ENCODE measurements at regions not wholly inside any gene's neighbourhood (a gene's known extent, or its start where the extent isn't known, plus 50 kb on each side); places are given as distances from the start of the nearest gene placed in this dataset.

- H3K36me3 ChIP-seq (ENCODE audit: insufficient read depth, low read length), result no peaks in the 10 kb centered on the region
- no peaks in the 10 kb centered on the region for H3K4me1 ChIP-seq (ENCODE audit: control insufficient read depth, insufficient read depth, low read length, unreplicated experiment)
- H2AFZ ChIP-seq (ENCODE audit: low read length, unreplicated experiment), result no peak overlapping the region
- no peaks in the 10 kb centered on the region for H3K79me2 ChIP-seq (ENCODE audit: control insufficient read depth, insufficient read depth, low read length, unreplicated experiment)
- H3K4me3 ChIP-seq (ENCODE audit: low read depth, low read length), result no peak overlapping the region
- peaks cover 35% of the 10 kb centered on the region for H3K27me3 ChIP-seq (ENCODE audit: insufficient read depth, low read length)
- no peak overlapping the region for H3K27ac ChIP-seq (ENCODE audit: low read depth, low read length)
Observed at GRCh38 chr16:65793781-65794180, 572.7 kb upstream of the CDH5 start.

GRCh38 chr16:65790768-65791167 lies 575.7 kb upstream of the CDH5 start:
- Histone ChIP-seq H3K4me3 (ENCODE audit: low read depth, low read length) (no peak overlapping the region), H3K79me2 (ENCODE audit: control insufficient read depth, insufficient read depth, low read length, unreplicated experiment) (no peaks in the 10 kb centered on the region), H3K27me3 (ENCODE audit: insufficient read depth, low read length) (peaks cover 9% of the 10 kb centered on the region; the same call in 1 of the 2 replicates), H3K4me1 (ENCODE audit: control insufficient read depth, insufficient read depth, low read length, unreplicated experiment) (no peaks in the 10 kb centered on the region), H3K27ac (ENCODE audit: low read depth, low read length) (no peak overlapping the region), H2AFZ (ENCODE audit: low read length, unreplicated experiment) (no peak overlapping the region), H3K36me3 (ENCODE audit: insufficient read depth, low read length) (no peaks in the 10 kb centered on the region)

- H3K27ac ChIP-seq (ENCODE audit: low read depth, low read length), result no peak overlapping the region
- H3K79me2 ChIP-seq (ENCODE audit: control insufficient read depth, insufficient read depth, low read length, unreplicated experiment), result no peaks in the 10 kb centered on the region
- H3K27me3 ChIP-seq (ENCODE audit: insufficient read depth, low read length), result peaks cover 3% of the 10 kb centered on the region; the same call in 1 of the 2 replicates
Observed at GRCh38 chr16:65789161-65789945, 577.1 kb upstream of the CDH5 start.

GRCh38 chr16:65788434-65789140 lies 577.9 kb upstream of the CDH5 start:
- H3K79me2 ChIP-seq (ENCODE audit: control insufficient read depth, insufficient read depth, low read length, unreplicated experiment), result no peaks in the 10 kb centered on the region
- no peak overlapping the region for H2AFZ ChIP-seq (ENCODE audit: low read length, unreplicated experiment)
- H3K4me3 ChIP-seq (ENCODE audit: low read depth, low read length), result no peak overlapping the region
- H3K36me3 ChIP-seq (ENCODE audit: insufficient read depth, low read length), result no peaks in the 10 kb centered on the region
- peaks cover 4% of the 10 kb centered on the region for H3K4me1 ChIP-seq (ENCODE audit: control insufficient read depth, insufficient read depth, low read length, unreplicated experiment)
- no peaks in the 10 kb centered on the region for H3K27me3 ChIP-seq (ENCODE audit: insufficient read depth, low read length)
- H3K27ac ChIP-seq (ENCODE audit: low read depth, low read length), result no peak overlapping the region

More at GRCh38 chr16:65789161-65789945, 577.1 kb upstream of the CDH5 start:
- H3K4me1 ChIP-seq (ENCODE audit: control insufficient read depth, insufficient read depth, low read length, unreplicated experiment), result no peaks in the 10 kb centered on the region
- no peak overlapping the region for H2AFZ ChIP-seq (ENCODE audit: low read length, unreplicated experiment)
- no peak overlapping the region for H3K4me3 ChIP-seq (ENCODE audit: low read depth, low read length)
- no peaks in the 10 kb centered on the region for H3K36me3 ChIP-seq (ENCODE audit: insufficient read depth, low read length)

GRCh38 chr16:65787921-65788320 lies 578.6 kb upstream of the CDH5 start:
- H3K4me3 ChIP-seq (ENCODE audit: low read depth, low read length), result no peak overlapping the region
- no peaks in the 10 kb centered on the region for H3K27me3 ChIP-seq (ENCODE audit: insufficient read depth, low read length)
- H3K27ac ChIP-seq (ENCODE audit: low read depth, low read length), result no peak overlapping the region
- peaks cover 9% of the 10 kb centered on the region for H3K4me1 ChIP-seq (ENCODE audit: control insufficient read depth, insufficient read depth, low read length, unreplicated experiment)
- H3K79me2 ChIP-seq (ENCODE audit: control insufficient read depth, insufficient read depth, low read length, unreplicated experiment), result no peaks in the 10 kb centered on the region
- H3K36me3 ChIP-seq (ENCODE audit: insufficient read depth, low read length), result no peaks in the 10 kb centered on the region
- H2AFZ ChIP-seq (ENCODE audit: low read length, unreplicated experiment), result no peak overlapping the region

- Histone ChIP-seq H3K27ac (ENCODE audit: low read depth, low read length) (no peak overlapping the region), H3K4me3 (ENCODE audit: low read depth, low read length) (no peak overlapping the region), H2AFZ (ENCODE audit: low read length, unreplicated experiment) (no peak overlapping the region), H3K36me3 (ENCODE audit: insufficient read depth, low read length) (no peaks in the 10 kb centered on the region), H3K27me3 (ENCODE audit: insufficient read depth, low read length) (no peaks in the 10 kb centered on the region), H3K79me2 (ENCODE audit: control insufficient read depth, insufficient read depth, low read length, unreplicated experiment) (no peaks in the 10 kb centered on the region), H3K4me1 (ENCODE audit: control insufficient read depth, insufficient read depth, low read length, unreplicated experiment) (peaks cover 15% of the 10 kb centered on the region)
Observed at GRCh38 chr16:65786916-65787315, 579.6 kb upstream of the CDH5 start.

- no peaks in the 10 kb centered on the region for H3K79me2 ChIP-seq (ENCODE audit: control insufficient read depth, insufficient read depth, low read length, unreplicated experiment)
- no peaks in the 10 kb centered on the region for H3K36me3 ChIP-seq (ENCODE audit: insufficient read depth, low read length)
- no peaks in the 10 kb centered on the region for H3K27me3 ChIP-seq (ENCODE audit: insufficient read depth, low read length)
- peaks cover 22% of the 10 kb centered on the region for H3K4me1 ChIP-seq (ENCODE audit: control insufficient read depth, insufficient read depth, low read length, unreplicated experiment)
- no peak overlapping the region for H3K4me3 ChIP-seq (ENCODE audit: low read depth, low read length)
- no peak overlapping the region for H2AFZ ChIP-seq (ENCODE audit: low read length, unreplicated experiment)
- no peak overlapping the region for H3K27ac ChIP-seq (ENCODE audit: low read depth, low read length)
Observed at GRCh38 chr16:65783709-65784474, 582.6 kb upstream of the CDH5 start.

GRCh38 chr16:65782611-65783600 lies 583.6 kb upstream of the CDH5 start:
- Histone ChIP-seq H2AFZ (ENCODE audit: low read length, unreplicated experiment) (peak overlapping the region; percentile 32), H3K27ac (ENCODE audit: low read depth, low read length) (no peak overlapping the region), H3K4me3 (ENCODE audit: low read depth, low read length) (no peak overlapping the region), H3K36me3 (ENCODE audit: insufficient read depth, low read length) (no peaks in the 10 kb centered on the region), H3K79me2 (ENCODE audit: control insufficient read depth, insufficient read depth, low read length, unreplicated experiment) (no peaks in the 10 kb centered on the region), H3K27me3 (ENCODE audit: insufficient read depth, low read length) (no peaks in the 10 kb centered on the region), H3K4me1 (ENCODE audit: control insufficient read depth, insufficient read depth, low read length, unreplicated experiment) (peaks cover 22% of the 10 kb centered on the region)

- peaks cover 22% of the 10 kb centered on the region for H3K4me1 ChIP-seq (ENCODE audit: control insufficient read depth, insufficient read depth, low read length, unreplicated experiment)
- no peaks in the 10 kb centered on the region for H3K79me2 ChIP-seq (ENCODE audit: control insufficient read depth, insufficient read depth, low read length, unreplicated experiment)
- no peak overlapping the region for H3K27ac ChIP-seq (ENCODE audit: low read depth, low read length)
- no peaks in the 10 kb centered on the region for H3K27me3 ChIP-seq (ENCODE audit: insufficient read depth, low read length)
- H2AFZ ChIP-seq (ENCODE audit: low read length, unreplicated experiment), result no peak overlapping the region
- no peaks in the 10 kb centered on the region for H3K36me3 ChIP-seq (ENCODE audit: insufficient read depth, low read length)
- H3K4me3 ChIP-seq (ENCODE audit: low read depth, low read length), result no peak overlapping the region
Observed at GRCh38 chr16:65781855-65782254, 584.6 kb upstream of the CDH5 start.

- no peaks in the 10 kb centered on the region for H3K27me3 ChIP-seq (ENCODE audit: insufficient read depth, low read length)
- H3K27ac ChIP-seq (ENCODE audit: low read depth, low read length), result no peak overlapping the region
- H3K36me3 ChIP-seq (ENCODE audit: insufficient read depth, low read length), result no peaks in the 10 kb centered on the region
- H3K4me1 ChIP-seq (ENCODE audit: control insufficient read depth, insufficient read depth, low read length, unreplicated experiment), result peaks cover 22% of the 10 kb centered on the region
- no peaks in the 10 kb centered on the region for H3K79me2 ChIP-seq (ENCODE audit: control insufficient read depth, insufficient read depth, low read length, unreplicated experiment)
- no peak overlapping the region for H2AFZ ChIP-seq (ENCODE audit: low read length, unreplicated experiment)
- H3K4me3 ChIP-seq (ENCODE audit: low read depth, low read length), result no peak overlapping the region
Observed at GRCh38 chr16:65781363-65781762, 585.1 kb upstream of the CDH5 start.
